Right ventricle myocardium inferior (tissue), 1 donor: ENCODE measurements at regions not wholly inside any gene's neighbourhood (a gene's known extent, or its start where the extent isn't known, plus 50 kb on each side); places are given as distances from the start of the nearest gene placed in this dataset.
"Not testable (repeated sequence)": the region's sequence is repeated elsewhere in the genome, so short reads cannot be mapped to it uniquely, and the experiment has no call there.

ENCODE experiments used
- ATAC-seq: fragments of 200-7000 bp; cut with Tn5 transposase; one replicate; pipeline ENCODE4 v1.9.1; 2020; ENCODE audit warnings: mild to moderate bottlenecking, moderate library complexity
- DNase-seq: peaks from one replicate; pipeline ENCODE4 v3.0.0; 2021; ENCODE audit errors: missing footprints
- intact Hi-C: fragments of 100-400 bp; cut with DNase I; formaldehyde crosslinking; loops from one replicate; pipeline ENCODE4 v1.11.0; 2022
- donor health status: DM: no; HTN: yes; CAD: no; lungs with severe emphysema.

- ATAC-seq (no peak), DNase-seq (no peak)
- intact Hi-C loops = no loop called here
Measured at GRCh38 chr3:67937498-67938118, 283.2 kb upstream of the SUCLG2 start.

- ATAC-seq, DNase-seq, intact Hi-C loops: not testable (repeated sequence)
Measured at GRCh38 chr3:67930394-67930793, 276.0 kb upstream of the SUCLG2 start.

GRCh38 chr3:67923796-67924195, 269.4 kb upstream of the SUCLG2 start:
- no peak for DNase-seq
- ATAC-seq = no peak
- intact Hi-C loops = no loop called here

GRCh38 chr3:67920969-67921368, 266.6 kb upstream of the SUCLG2 start:
- DNase-seq (no peak), ATAC-seq (no peak)
- intact Hi-C loops = no loop called here

- no peak for ATAC-seq
- intact Hi-C loops = no loop called here
- no peak for DNase-seq
Measured at GRCh38 chr3:67920311-67920710, 265.9 kb upstream of the SUCLG2 start.

- ATAC-seq (no peak), DNase-seq (no peak)
- intact Hi-C loops = no loop called here
Measured at GRCh38 chr3:67916353-67916752, 261.9 kb upstream of the SUCLG2 start.

- no peak for DNase-seq
- intact Hi-C loops = no loop called here
- no peak for ATAC-seq
Measured at GRCh38 chr3:67907735-67908134, 253.3 kb upstream of the SUCLG2 start.

- ATAC-seq (no peak), DNase-seq (no peak)
- intact Hi-C loops = no loop called here
Measured at GRCh38 chr3:67906261-67906660, 251.8 kb upstream of the SUCLG2 start.

GRCh38 chr3:67901681-67902080, 247.3 kb upstream of the SUCLG2 start:
- intact Hi-C loops = no loop called here
- ATAC-seq (no peak), DNase-seq (no peak)

- no peak for ATAC-seq
- intact Hi-C loops = no loop called here
Measured at GRCh38 chr3:67898916-67899315, 244.5 kb upstream of the SUCLG2 start.

GRCh38 chr3:67897351-67898336, 243.2 kb upstream of the SUCLG2 start:
- ATAC-seq = no peak
- no peak for DNase-seq
- intact Hi-C loops = no loop called here

More at GRCh38 chr3:67898916-67899315, 244.5 kb upstream of the SUCLG2 start:
- DNase-seq = no peak

GRCh38 chr3:67896130-67896529, 241.7 kb upstream of the SUCLG2 start:
- ATAC-seq (no peak), DNase-seq (no peak)
- intact Hi-C loops = no loop called here

GRCh38 chr3:67894510-67894909, 240.1 kb upstream of the SUCLG2 start:
- DNase-seq = no peak
- ATAC-seq = no peak
- intact Hi-C loops = no loop called here

GRCh38 chr3:67884345-67884744, 229.9 kb upstream of the SUCLG2 start:
- intact Hi-C loops = no loop called here
- ATAC-seq = no peak
- DNase-seq = no peak

GRCh38 chr3:67883766-67884165, 229.4 kb upstream of the SUCLG2 start:
- ATAC-seq = no peak
- intact Hi-C loops = no loop called here

GRCh38 chr3:67882981-67883380, 228.6 kb upstream of the SUCLG2 start:
- DNase-seq (no peak), ATAC-seq (no peak)
- intact Hi-C loops = no loop called here

More at GRCh38 chr3:67883766-67884165, 229.4 kb upstream of the SUCLG2 start:
- DNase-seq = no peak

GRCh38 chr3:67876261-67876660, 221.8 kb upstream of the SUCLG2 start:
- ATAC-seq (no peak), DNase-seq (no peak)
- intact Hi-C loops = no loop called here

GRCh38 chr3:67875858-67876257, 221.4 kb upstream of the SUCLG2 start:
- intact Hi-C loops = no loop called here
- DNase-seq (no peak), ATAC-seq (no peak)

- intact Hi-C loops = no loop called here
- ATAC-seq (no peak), DNase-seq (no peak)
Measured at GRCh38 chr3:67875338-67875737, 220.9 kb upstream of the SUCLG2 start.

GRCh38 chr3:67870477-67870876, 216.1 kb upstream of the SUCLG2 start:
- DNase-seq (no peak), ATAC-seq (no peak)
- intact Hi-C loops = no loop called here
